GM12873 (cell line): ENCODE measurements at regions not wholly inside any gene's neighbourhood (a gene's known extent, or its start where the extent isn't known, plus 50 kb on each side); places are given as distances from the start of the nearest gene placed in this dataset.

Experiments
- CTCF ChIP-seq: IDR thresholded peaks from 2 replicates; pipeline ENCODE4 v1.5.1; 2012; ENCODE audit warnings: low read depth, mild to moderate bottlenecking, moderate library complexity, low read length, control low read depth; ENCODE audit not compliant: insufficient read depth; ENCODE audit errors: missing control alignments

GRCh38 chr7:98534493-98534892, 82.6 kb upstream of the NPTX2 start:
- TF ChIP-seq CTCF = no peak

GRCh38 chr7:98531717-98532116, 85.4 kb upstream of the NPTX2 start:
- peak; percentile 45 for TF ChIP-seq CTCF

- no peak for TF ChIP-seq CTCF
Observed at GRCh38 chr7:98528079-98528478, 89.0 kb upstream of the NPTX2 start.

- TF ChIP-seq CTCF = no peak
Observed at GRCh38 chr7:98526059-98526458, 91.0 kb upstream of the NPTX2 start.

GRCh38 chr7:98521089-98521692, 95.9 kb upstream of the NPTX2 start:
- TF ChIP-seq CTCF = no peak

- TF ChIP-seq CTCF = no peak
Observed at GRCh38 chr7:98520356-98520951, 96.6 kb upstream of the NPTX2 start.

- no peak for TF ChIP-seq CTCF
Observed at GRCh38 chr7:98518159-98518947, 98.7 kb upstream of the NPTX2 start.
